ENCODE measurements at regions not wholly inside any gene's neighbourhood (a gene's known extent, or its start where the extent isn't known, plus 50 kb on each side); places are given as distances from the start of the nearest gene placed in this dataset.
A peak's percentile ranks its signal among the peaks of the same experiment; 100 is the strongest.

GRCh38 chr2:120614901-120615300 is 120.8 kb upstream of the GLI2 start:
- POLR2A ChIA-PET (ENCODE audit: low non-redundant PET) = no interaction called here
- TF ChIP-seq CTCF (conservative IDR thresholded peaks at IDR 0.05; ENCODE audit: low read depth) = no peak
- CTCF ChIA-PET = no interaction called here
- no peak overlapping the region for H3K27ac ChIP-seq
- no peak for DNase-seq (ENCODE audit: low spot score)

GRCh38 chr2:120616261-120616660 is 119.4 kb upstream of the GLI2 start:
- CTCF ChIA-PET = no interaction called here
- POLR2A ChIA-PET (ENCODE audit: low non-redundant PET) = no interaction called here
- no peak for DNase-seq (ENCODE audit: low spot score)
- TF ChIP-seq CTCF (conservative IDR thresholded peaks at IDR 0.05; ENCODE audit: low read depth) = no peak
- H3K27ac ChIP-seq = no peak overlapping the region

GRCh38 chr2:120617055-120617454 is 118.6 kb upstream of the GLI2 start:
- no peak for TF ChIP-seq CTCF (conservative IDR thresholded peaks at IDR 0.05; ENCODE audit: low read depth)
- ChIA-PET CTCF (no interaction called here), POLR2A (ENCODE audit: low non-redundant PET) (no interaction called here)
- no peak overlapping the region for H3K27ac ChIP-seq
- no peak for DNase-seq (ENCODE audit: low spot score)

- CTCF ChIA-PET = interaction anchor here (0.6 kb wide), 1 partner anchor 484 kb away, joined by 3 read pairs; no protein-coding TSS in a partner anchor
- TF ChIP-seq CTCF (conservative IDR thresholded peaks at IDR 0.05; ENCODE audit: low read depth) = no peak
- POLR2A ChIA-PET (ENCODE audit: low non-redundant PET) = no interaction called here
- no peak for DNase-seq (ENCODE audit: low spot score)
- no peak overlapping the region for H3K27ac ChIP-seq
Observed at GRCh38 chr2:120618830-120619229, 116.8 kb upstream of the GLI2 start.

GRCh38 chr2:120619579-120619978 is 116.1 kb upstream of the GLI2 start:
- CTCF ChIA-PET = interaction anchor here (0.8 to 1.1 kb wide), 2 partner anchors 67 to 283 kb away, joined by 3 to 4 read pairs; no protein-coding TSS in a partner anchor

GRCh38 chr2:120620025-120620793 is 115.5 kb upstream of the GLI2 start:
- peak; percentile 80 for DNase-seq (ENCODE audit: low spot score)
- CTCF ChIA-PET = interaction anchor here (0.5 to 1.1 kb wide), 5 partner anchors 47 to 331 kb away, joined by 3 to 4 read pairs (median 3); no protein-coding TSS in a partner anchor
- peak overlapping the region; percentile 58; the same call in 1 of the 2 replicates for H3K27ac ChIP-seq
- TF ChIP-seq CTCF (conservative IDR thresholded peaks at IDR 0.05; ENCODE audit: low read depth) = no peak
- POLR2A ChIA-PET (ENCODE audit: low non-redundant PET) = interaction anchor here (0.5 kb wide), 1 partner anchor 34 kb away, joined by 3 read pairs; no protein-coding TSS in a partner anchor

More at GRCh38 chr2:120619579-120619978, 116.1 kb upstream of the GLI2 start:
- no peak for TF ChIP-seq CTCF (conservative IDR thresholded peaks at IDR 0.05; ENCODE audit: low read depth)
- H3K27ac ChIP-seq = peak overlapping the region; percentile 58
- no peak for DNase-seq (ENCODE audit: low spot score)
- POLR2A ChIA-PET (ENCODE audit: low non-redundant PET) = no interaction called here
